ENCODE measurements at regions not wholly inside any gene's neighbourhood (a gene's known extent, or its start where the extent isn't known, plus 50 kb on each side); places are given as distances from the start of the nearest gene placed in this dataset.

- no peak for TF ChIP-seq CTCF (IDR thresholded peaks at IDR 0.05)
- TF ChIP-seq EZH2phosphoT487 (IDR thresholded peaks at IDR 0.05), result no peak
- TF ChIP-seq EZH2 (IDR thresholded peaks at IDR 0.05), result no peak
Observed at GRCh38 chr2:129812071-129812470, 167.4 kb upstream of the RAB6C start.

Data from neural progenitor cell (in vitro differentiated cells).